ENCODE measurements at regions not wholly inside any gene's neighbourhood (a gene's known extent, or its start where the extent isn't known, plus 50 kb on each side); places are given as distances from the start of the nearest gene placed in this dataset.

- Histone ChIP-seq H3K36me3 (ENCODE audit: control insufficient read depth, insufficient read depth, low read length) (no peaks in the 10 kb centered on the region), H3K56ac (ENCODE audit: extremely low read depth, insufficient read depth, low read length) (peak overlapping the region; percentile 59; the same call in 1 of the 2 replicates), H3K4me1 (ENCODE audit: control insufficient read depth, insufficient read depth, low read length) (no peaks in the 10 kb centered on the region), H2AFZ (replicated peaks; ENCODE audit: low read length, poor library complexity) (no peak overlapping the region), H3K27ac (ENCODE audit: insufficient read depth, low read length) (no peak overlapping the region; the same call in 1 of the 2 replicates), H4K5ac (ENCODE audit: low read depth, low read length) (no peak overlapping the region), H3K9me3 (ENCODE audit: control insufficient read depth, insufficient read depth, low read length) (no peaks in the 10 kb centered on the region), H3K14ac (replicated peaks; ENCODE audit: low read depth, low read length) (peak overlapping the region; percentile 37), H3K9me1 (ENCODE audit: insufficient read depth, low read length) (peaks cover 9% of the 10 kb centered on the region; the same call in 1 of the 2 replicates), H3K18ac (ENCODE audit: low read depth, low read length) (no peak overlapping the region), H4K91ac (ENCODE audit: insufficient read depth, low read depth, low read length) (peak overlapping the region; percentile 74), H3K4me2 (ENCODE audit: low read depth, low read length) (no peak overlapping the region), H2BK20ac (ENCODE audit: low read depth, low read length) (peak overlapping the region; percentile 74), H4K8ac (ENCODE audit: low read depth in 2 of 2, low read length in 2 of 2) (peak overlapping the region; percentile 27 to 79; a peak in 3 of 4 replicates), H2AK5ac (ENCODE audit: low read depth, low read length) (no peak overlapping the region; the same call in 1 of the 2 replicates), H3K9ac (ENCODE audit: low read depth, low read length) (no peak overlapping the region), H3K4me3 (ENCODE audit: insufficient read depth, low read depth, low read length) (no peak overlapping the region), H2BK15ac (ENCODE audit: low read depth, low read length) (peak overlapping the region; percentile 95; the same call in 2 of the 3 replicates), H3K27me3 (ENCODE audit: control insufficient read depth, insufficient read depth, low read length) (no peaks in the 10 kb centered on the region; the same call in 1 of the 2 replicates), H2AK9ac (replicated peaks; ENCODE audit: low read depth, low read length, poor library complexity) (no peak overlapping the region), H3K4ac (ENCODE audit: low read depth, low read length) (peak overlapping the region; percentile 84), H2BK120ac (ENCODE audit: low read depth, low read length) (peak overlapping the region; percentile 92), H3K79me1 (ENCODE audit: low read depth in 1 of 2, low read length in 2 of 2) (no peaks in the 10 kb centered on the region), H2BK5ac (ENCODE audit: low read depth, low read length, poor library complexity, severe bottlenecking) (peak overlapping the region; percentile 32), H3K23ac (ENCODE audit: low read depth, low read length) (0 out of 2 replicates have a peak overlapping the region, but pooled peaks have one; percentile 4), H4K20me1 (ENCODE audit: insufficient read depth, low read length) (no peaks in the 10 kb centered on the region)
- WGBS, 2 experiments (ENCODE audit: extremely low coverage in 2 of 2, insufficient read length in 1 of 2): 78% methylated on average over 2 of the region's 6 CpGs; no CpG with 5 or more reads in 1 of the 2 experiments
- POLR2A ChIA-PET (ENCODE audit: unreplicated experiment): no interaction called here
- no peak for ATAC-seq (ENCODE audit: low read depth)
- dilution Hi-C loops (cut with HindIII; ENCODE audit: low sequenced_read_pairs, unreplicated experiment): no loop called here
- in situ Hi-C loops (cut with MboI; ENCODE audit: low sequenced_read_pairs): no loop called here
- TF ChIP-seq USF2 (IDR thresholded peaks at IDR 0.05; ENCODE audit: low read depth, low read length) (no peak), NFE2L2 (IDR thresholded peaks at IDR 0.05; ENCODE audit: low read depth, low read length) (no peak), RCOR1 (IDR thresholded peaks at IDR 0.05; ENCODE audit: insufficient replicate concordance, low read length) (no peak), RFX5 (IDR thresholded peaks at IDR 0.05; ENCODE audit: low read depth, low read length) (no peak), CEBPB (IDR thresholded peaks at IDR 0.05; ENCODE audit: low read depth, low read length) (no peak), BHLHE40 (IDR thresholded peaks at IDR 0.05; ENCODE audit: low read depth, low read length) (no peak), MAZ (IDR thresholded peaks at IDR 0.05; ENCODE audit: borderline replicate concordance, low read depth, low read length) (no peak), SMC3 (IDR thresholded peaks at IDR 0.05; ENCODE audit: low read depth, low read length) (no peak), RAD21 (IDR thresholded peaks at IDR 0.05; ENCODE audit: low read length) (no peak), CTCF (conservative IDR thresholded peaks at IDR 0.05; ENCODE audit: low read depth, low read length) (no peak)
- BruUV-seq (replicated peaks): no TSS peak
- CTCF ChIA-PET: no interaction called here
- DNase-seq: no peak
- intact Hi-C loops (cut with micrococcal nuclease): no loop called here
Observed at GRCh38 chrX:104324461-104325212, 69.9 kb upstream of the ESX1 start.

All from IMR-90 (cell line).